Neural progenitor cell (in vitro differentiated cells): ENCODE measurements at regions not wholly inside any gene's neighbourhood (a gene's known extent, or its start where the extent isn't known, plus 50 kb on each side); places are given as distances from the start of the nearest gene placed in this dataset.

ENCODE experiments used
- DNase-seq: peaks from one replicate; pipeline ENCODE4 v3.0.0-alpha.2; 2016; ENCODE audit warnings: low spot score
- H2AFZ ChIP-seq: fragments of 200-600 bp; sonication (generic); replicated peaks from 2 replicates; pipeline ENCODE4 v1.6.1; 2016; ENCODE audit warnings: antibody characterized with exemption
- H3F3A ChIP-seq: fragments of 200-600 bp; sonication (generic); 2 replicates; pipeline ENCODE4 v1.6.1; 2016; ENCODE audit warnings: antibody characterized with exemption, low read depth
- H3K27ac ChIP-seq: fragments of 200-600 bp; sonication (generic); 2 replicates; pipeline ENCODE4 v1.5.1; 2016; ENCODE audit warnings: mild to moderate bottlenecking
- H3K27me3 ChIP-seq: fragments of 200-600 bp; sonication (generic); 2 replicates; pipeline ENCODE4 v1.6.1; 2016; ENCODE audit warnings: mild to moderate bottlenecking, moderate library complexity
- H3K36me3 ChIP-seq: fragments of 200-600 bp; sonication (generic); 2 replicates; pipeline ENCODE4 v1.5.1; 2016
- H3K4me1 ChIP-seq: fragments of 200-600 bp; sonication (generic); 2 replicates; pipeline ENCODE4 v1.6.1; 2016; ENCODE audit warnings: mixed run types
- H3K4me2 ChIP-seq: fragments of 200-600 bp; sonication (generic); 2 replicates; pipeline ENCODE4 v1.6.1; 2016
- H3K4me3 ChIP-seq: fragments of 200-600 bp; sonication (generic); 2 replicates; pipeline ENCODE4 v1.5.1; 2016
- H3K79me2 ChIP-seq: fragments of 200-600 bp; sonication (generic); 2 replicates; pipeline ENCODE4 v1.6.1; 2016; ENCODE audit warnings: low read depth
- H3K9ac ChIP-seq: fragments of 200-600 bp; sonication (generic); 2 replicates; pipeline ENCODE4 v1.6.1; 2016
- H3K9me3 ChIP-seq: fragments of 200-600 bp; sonication (generic); 2 replicates; pipeline ENCODE4 v1.5.1; 2016; ENCODE audit warnings: low read depth
- H4K20me1 ChIP-seq: fragments of 200-600 bp; sonication (generic); 2 replicates; pipeline ENCODE4 v1.6.1; 2016; ENCODE audit warnings: low read depth
- H3K27ac Mint-ChIP-seq: 3 replicates; pipeline ENCODE4 v1.8.0; 2021; ENCODE audit warnings: mixed read lengths
- H3K27me3 Mint-ChIP-seq: 2 replicates; pipeline ENCODE4 v1.8.0; 2022; ENCODE audit warnings: low read depth, mild to moderate bottlenecking, inconsistent platforms, moderate library complexity, mixed read lengths; ENCODE audit not compliant: insufficient read depth
- H3K36me3 Mint-ChIP-seq: 3 replicates; pipeline ENCODE4 v1.8.0; 2021; ENCODE audit warnings: mixed read lengths
- H3K4me1 Mint-ChIP-seq: 3 replicates; pipeline ENCODE4 v1.8.0; 2021; ENCODE audit warnings: mixed read lengths
- H3K4me3 Mint-ChIP-seq: 3 replicates; pipeline ENCODE4 v1.8.0; 2021; ENCODE audit warnings: mild to moderate bottlenecking, moderate library complexity, mixed read lengths
- H3K9me3 Mint-ChIP-seq: 3 replicates; pipeline ENCODE4 v1.8.0; 2020; ENCODE audit warnings: mixed read lengths
- EZH2 ChIP-seq: fragments of 200-600 bp; sonication (generic); IDR thresholded peaks from 2 replicates; pipeline ENCODE4 v1.6.1; 2017; ENCODE audit warnings: antibody characterized with exemption, mild to moderate bottlenecking, moderate library complexity
- EZH2phosphoT487 ChIP-seq: fragments of 200-600 bp; sonication (generic); IDR thresholded peaks from 2 replicates; pipeline ENCODE4 v1.6.1; 2017; ENCODE audit warnings: antibody characterized with exemption
- TF ChIP-seq, protein P1 (sequence below): fragments of 200-600 bp; sonication (generic); IDR thresholded peaks from 2 replicates; pipeline ENCODE4 v1.5.1; 2017; ENCODE audit warnings: antibody characterized with exemption, mild to moderate bottlenecking

DNA sequence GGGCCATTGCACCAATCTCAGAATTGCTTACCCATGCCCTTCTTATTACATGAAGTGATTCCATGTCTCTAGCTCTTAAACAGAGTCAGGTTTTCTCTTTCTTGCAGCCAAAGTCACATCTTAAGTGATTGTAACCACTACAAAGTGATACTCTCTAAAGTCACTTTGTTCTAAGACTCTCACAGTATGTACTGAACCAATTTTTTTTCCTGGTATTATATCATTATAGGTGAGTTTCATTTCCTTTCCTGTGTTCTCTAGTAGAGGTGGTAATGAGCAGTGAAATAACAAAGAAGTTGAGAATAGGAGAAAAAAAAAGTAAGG is 66.3 kb upstream of the DARS1 start:
- Mint-ChIP-seq H3K36me3 (peaks cover 1% of the 10 kb centered on the region), H3K4me3 (no peak overlapping the region), H3K27me3 (peaks cover 3% of the 10 kb centered on the region), H3K9me3 (peaks cover 4% of the 10 kb centered on the region), H3K27ac (no peak overlapping the region), H3K4me1 (peaks cover 24% of the 10 kb centered on the region)
- Histone ChIP-seq H3K27ac (no peak overlapping the region), H3K9ac (no peak overlapping the region), H3K4me3 (no peak overlapping the region), H2AFZ (no peak overlapping the region), H3K9me3 (no peaks in the 10 kb centered on the region), H4K20me1 (no peaks in the 10 kb centered on the region), H3K36me3 (no peaks in the 10 kb centered on the region), H3K27me3 (no peaks in the 10 kb centered on the region), H3F3A (no peaks in the 10 kb centered on the region), H3K4me2 (no peak overlapping the region), H3K4me1 (peaks cover 7% of the 10 kb centered on the region), H3K79me2 (no peaks in the 10 kb centered on the region)
- TF ChIP-seq, protein P1, sequence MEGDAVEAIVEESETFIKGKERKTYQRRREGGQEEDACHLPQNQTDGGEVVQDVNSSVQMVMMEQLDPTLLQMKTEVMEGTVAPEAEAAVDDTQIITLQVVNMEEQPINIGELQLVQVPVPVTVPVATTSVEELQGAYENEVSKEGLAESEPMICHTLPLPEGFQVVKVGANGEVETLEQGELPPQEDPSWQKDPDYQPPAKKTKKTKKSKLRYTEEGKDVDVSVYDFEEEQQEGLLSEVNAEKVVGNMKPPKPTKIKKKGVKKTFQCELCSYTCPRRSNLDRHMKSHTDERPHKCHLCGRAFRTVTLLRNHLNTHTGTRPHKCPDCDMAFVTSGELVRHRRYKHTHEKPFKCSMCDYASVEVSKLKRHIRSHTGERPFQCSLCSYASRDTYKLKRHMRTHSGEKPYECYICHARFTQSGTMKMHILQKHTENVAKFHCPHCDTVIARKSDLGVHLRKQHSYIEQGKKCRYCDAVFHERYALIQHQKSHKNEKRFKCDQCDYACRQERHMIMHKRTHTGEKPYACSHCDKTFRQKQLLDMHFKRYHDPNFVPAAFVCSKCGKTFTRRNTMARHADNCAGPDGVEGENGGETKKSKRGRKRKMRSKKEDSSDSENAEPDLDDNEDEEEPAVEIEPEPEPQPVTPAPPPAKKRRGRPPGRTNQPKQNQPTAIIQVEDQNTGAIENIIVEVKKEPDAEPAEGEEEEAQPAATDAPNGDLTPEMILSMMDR = no peak
- TF ChIP-seq EZH2phosphoT487 (no peak), EZH2 (no peak)
- no peak for DNase-seq

GRCh38 chr2:136051001-136051724 is 65.7 kb upstream of the DARS1 start:
- no peak for TF ChIP-seq EZH2phosphoT487
- Histone ChIP-seq H3K4me3 (no peak overlapping the region), H3K4me1 (peaks cover 7% of the 10 kb centered on the region), H3K79me2 (no peaks in the 10 kb centered on the region), H3K4me2 (no peak overlapping the region), H3K27ac (no peak overlapping the region), H3K9me3 (no peaks in the 10 kb centered on the region), H3K27me3 (no peaks in the 10 kb centered on the region), H3K36me3 (no peaks in the 10 kb centered on the region), H3K9ac (no peak overlapping the region), H4K20me1 (no peaks in the 10 kb centered on the region), H2AFZ (no peak overlapping the region), H3F3A (no peaks in the 10 kb centered on the region)
- Mint-ChIP-seq H3K4me3 (no peak overlapping the region), H3K4me1 (peaks cover 30% of the 10 kb centered on the region), H3K27ac (no peak overlapping the region), H3K27me3 (peaks cover 1% of the 10 kb centered on the region), H3K36me3 (peaks cover 1% of the 10 kb centered on the region), H3K9me3 (peaks cover 4% of the 10 kb centered on the region)
- DNase-seq = no peak

DNA sequence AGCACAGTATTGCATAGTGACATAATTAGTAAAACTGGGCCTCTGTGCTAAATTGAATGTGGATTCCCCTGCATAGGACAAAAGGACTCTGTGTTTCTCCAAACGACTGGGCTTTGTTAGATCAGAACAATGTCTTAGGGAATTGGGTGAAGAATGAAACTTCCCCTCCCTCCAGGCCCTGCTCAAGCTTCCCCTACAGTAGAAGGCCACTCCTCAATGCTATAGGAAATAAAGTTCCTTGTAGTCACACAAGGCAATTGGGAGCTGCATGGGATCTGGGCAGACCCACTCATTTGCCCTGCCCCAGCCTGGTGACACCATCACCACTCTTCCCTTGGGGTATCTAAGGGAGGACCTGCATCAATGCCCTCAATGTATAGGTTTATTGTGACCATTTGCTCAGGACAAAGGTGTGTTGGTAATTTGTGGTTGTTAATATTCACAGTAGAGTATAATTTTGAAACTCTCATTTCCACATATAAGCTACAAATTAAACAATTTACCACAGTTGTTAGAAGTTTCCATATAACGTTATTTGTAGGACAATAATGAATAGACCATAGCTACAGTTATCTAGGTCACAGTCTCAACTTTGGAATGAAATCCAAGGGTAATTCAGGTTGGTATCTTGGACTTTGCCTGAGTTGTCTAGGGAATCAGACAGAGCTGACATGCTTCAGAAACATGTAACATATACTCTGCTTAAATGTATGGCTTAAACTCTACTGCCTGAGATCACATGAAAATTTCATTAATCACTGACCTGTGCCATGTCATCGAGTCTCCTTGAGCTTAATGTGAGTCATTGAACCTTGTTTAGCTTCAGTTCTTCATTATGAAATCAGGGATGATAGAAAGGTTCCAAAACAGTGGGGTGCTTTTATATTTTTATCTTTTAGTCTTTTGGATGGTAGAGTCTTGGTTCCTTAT is 64.8 kb upstream of the DARS1 start:
- Mint-ChIP-seq H3K27me3 (no peaks in the 10 kb centered on the region), H3K36me3 (peaks cover 1% of the 10 kb centered on the region)

More for the DNA sequence above, 64.8 kb upstream of the DARS1 start:
- no peak overlapping the region for H3K4me3 Mint-ChIP-seq
- DNase-seq = peak; percentile 28
- peaks cover 7% of the 10 kb centered on the region for H3K4me1 ChIP-seq
- H3K9me3 Mint-ChIP-seq = peaks cover 4% of the 10 kb centered on the region
- H3F3A ChIP-seq = no peaks in the 10 kb centered on the region
- H3K27ac Mint-ChIP-seq = peak overlapping the region; percentile 50
- H3K4me3 ChIP-seq = no peak overlapping the region
- H3K27me3 ChIP-seq = no peaks in the 10 kb centered on the region
- no peak overlapping the region for H3K9ac ChIP-seq
- H3K36me3 ChIP-seq = no peaks in the 10 kb centered on the region
- H4K20me1 ChIP-seq = no peaks in the 10 kb centered on the region
- no peak for TF ChIP-seq EZH2
- TF ChIP-seq EZH2phosphoT487 = no peak
- TF ChIP-seq, protein P1 = no peak
- no peaks in the 10 kb centered on the region for H3K79me2 ChIP-seq
- H3K4me2 ChIP-seq = no peak overlapping the region
- H2AFZ ChIP-seq = no peak overlapping the region
- H3K9me3 ChIP-seq = no peaks in the 10 kb centered on the region
- H3K4me1 Mint-ChIP-seq = peaks cover 39% of the 10 kb centered on the region
- no peak overlapping the region for H3K27ac ChIP-seq
